GM12875 (cell line): ENCODE measurements at regions not wholly inside any gene's neighbourhood (a gene's known extent, or its start where the extent isn't known, plus 50 kb on each side); places are given as distances from the start of the nearest gene placed in this dataset.

Experiments
- H3K4me3 ChIP-seq: one replicate; pipeline ENCODE4 v1.5.1; 2011; ENCODE audit warnings: low read depth, low read length, control low read depth
- TF ChIP-seq, protein P1 (sequence below): IDR thresholded peaks from 2 replicates; pipeline ENCODE4 v1.5.1; 2011; ENCODE audit warnings: low read depth, mild to moderate bottlenecking, control low read depth, inconsistent platforms, low read length, moderate library complexity, borderline replicate concordance; ENCODE audit not compliant: insufficient read depth

DNA sequence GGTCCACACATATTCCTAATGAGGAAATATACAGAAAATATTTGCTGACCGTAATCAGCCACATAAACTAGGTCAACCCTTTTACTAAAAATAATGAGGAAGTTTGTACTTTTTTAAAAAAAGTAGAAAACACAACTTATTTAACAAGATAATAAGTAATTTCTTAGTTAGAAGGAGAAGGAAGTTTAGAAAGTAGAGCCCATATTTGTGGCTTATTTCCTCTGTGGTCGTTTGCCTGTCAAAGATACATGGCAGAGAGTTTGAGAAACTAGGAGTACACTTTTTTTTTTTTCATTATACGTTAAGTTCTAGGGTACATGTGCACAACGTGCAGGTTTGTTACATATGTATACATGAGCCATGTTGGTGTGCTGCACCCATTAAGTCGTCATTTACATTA, 1205.2 kb upstream of the MIR17HG start:
- TF ChIP-seq, protein P1, sequence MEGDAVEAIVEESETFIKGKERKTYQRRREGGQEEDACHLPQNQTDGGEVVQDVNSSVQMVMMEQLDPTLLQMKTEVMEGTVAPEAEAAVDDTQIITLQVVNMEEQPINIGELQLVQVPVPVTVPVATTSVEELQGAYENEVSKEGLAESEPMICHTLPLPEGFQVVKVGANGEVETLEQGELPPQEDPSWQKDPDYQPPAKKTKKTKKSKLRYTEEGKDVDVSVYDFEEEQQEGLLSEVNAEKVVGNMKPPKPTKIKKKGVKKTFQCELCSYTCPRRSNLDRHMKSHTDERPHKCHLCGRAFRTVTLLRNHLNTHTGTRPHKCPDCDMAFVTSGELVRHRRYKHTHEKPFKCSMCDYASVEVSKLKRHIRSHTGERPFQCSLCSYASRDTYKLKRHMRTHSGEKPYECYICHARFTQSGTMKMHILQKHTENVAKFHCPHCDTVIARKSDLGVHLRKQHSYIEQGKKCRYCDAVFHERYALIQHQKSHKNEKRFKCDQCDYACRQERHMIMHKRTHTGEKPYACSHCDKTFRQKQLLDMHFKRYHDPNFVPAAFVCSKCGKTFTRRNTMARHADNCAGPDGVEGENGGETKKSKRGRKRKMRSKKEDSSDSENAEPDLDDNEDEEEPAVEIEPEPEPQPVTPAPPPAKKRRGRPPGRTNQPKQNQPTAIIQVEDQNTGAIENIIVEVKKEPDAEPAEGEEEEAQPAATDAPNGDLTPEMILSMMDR: no peak
- no peak overlapping the region for H3K4me3 ChIP-seq

DNA sequence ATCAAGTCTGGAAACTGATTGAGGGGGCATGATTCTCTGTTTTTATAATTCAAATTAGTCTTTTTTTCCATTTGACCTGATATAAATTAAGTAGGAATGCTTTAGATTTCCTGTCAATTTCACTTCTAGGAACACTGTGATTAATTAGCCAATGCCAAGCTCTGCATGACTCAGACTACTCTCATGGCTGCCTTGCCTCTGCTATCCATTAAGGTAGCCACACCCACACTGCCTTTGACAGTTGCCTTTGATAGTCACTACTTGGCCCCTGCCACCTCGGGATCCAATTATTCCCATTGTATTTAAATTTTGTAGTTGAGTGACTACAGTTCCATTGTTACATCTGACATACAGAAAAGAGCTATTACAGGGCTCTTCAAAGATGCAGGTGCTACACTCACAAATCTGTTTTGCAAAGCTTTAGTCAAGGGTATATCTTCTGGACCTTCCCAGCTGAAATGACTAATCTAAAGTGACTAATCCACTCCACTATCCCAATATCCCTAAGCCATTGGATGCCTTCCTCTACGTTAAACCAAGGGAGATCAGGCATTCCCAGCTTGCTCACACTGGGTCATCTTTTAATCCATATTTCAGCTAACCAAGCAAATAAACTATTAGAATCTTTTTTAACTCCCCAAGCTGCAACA, 1193.1 kb upstream of the MIR17HG start:
- TF ChIP-seq, protein P1: no peak
- no peak overlapping the region for H3K4me3 ChIP-seq

DNA sequence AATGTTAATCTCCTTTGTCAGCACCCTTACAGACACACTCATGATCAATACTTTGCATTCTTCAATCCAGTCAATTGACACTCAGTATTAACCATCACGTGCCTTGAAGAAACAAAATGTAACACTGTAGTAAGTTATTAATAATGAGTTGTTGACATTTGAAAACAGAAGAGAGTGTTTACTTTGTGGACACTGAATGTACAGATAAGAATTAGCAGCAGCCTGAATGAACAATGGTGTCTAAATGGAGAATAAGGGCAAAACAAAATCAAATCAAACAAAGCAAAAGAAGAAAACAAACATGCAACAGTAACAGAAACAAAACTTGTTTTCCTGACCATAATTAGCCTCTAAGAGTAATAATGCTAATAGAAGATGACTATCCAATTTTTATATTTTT, 1191.1 kb upstream of the MIR17HG start:
- TF ChIP-seq, protein P1: no peak
- H3K4me3 ChIP-seq: no peak overlapping the region

DNA sequence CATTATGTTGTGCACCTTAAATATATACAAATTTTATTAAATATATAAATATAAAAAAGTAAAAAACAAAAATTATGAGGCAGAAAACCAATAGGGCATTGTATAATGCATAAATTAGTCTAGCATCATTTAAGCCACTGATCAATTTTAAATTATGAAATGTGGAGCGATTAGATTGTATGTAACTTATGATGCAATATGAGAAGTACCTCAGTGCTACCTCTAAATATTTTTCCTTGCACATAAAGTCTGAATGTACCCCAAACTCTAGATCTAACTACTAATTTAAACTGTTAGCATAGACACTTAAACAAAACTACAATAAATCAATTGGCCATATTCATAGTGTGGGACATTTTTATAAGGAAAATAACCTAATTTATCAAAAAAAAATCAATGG, 1178.5 kb upstream of the MIR17HG start:
- H3K4me3 ChIP-seq: no peak overlapping the region
- TF ChIP-seq, protein P1: no peak

DNA sequence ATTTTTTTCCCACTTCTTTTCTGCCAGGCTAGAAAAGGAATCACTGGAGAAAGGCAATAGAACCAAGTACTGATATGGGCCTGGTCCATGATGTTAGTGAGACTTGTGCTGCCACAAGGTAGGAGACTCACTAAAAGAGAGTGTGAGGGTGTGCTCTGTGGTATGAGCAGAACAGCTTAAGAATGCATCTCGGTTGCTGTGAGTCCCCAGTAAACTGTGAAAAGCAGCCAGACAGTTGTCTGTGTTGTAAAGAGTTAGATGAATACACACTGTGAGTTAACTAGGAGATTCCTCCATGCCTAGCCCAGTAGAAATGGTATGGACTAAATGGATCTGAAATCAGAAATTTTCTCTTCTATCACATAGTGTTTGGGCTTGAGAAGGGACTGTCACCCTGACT, 1177.3 kb upstream of the MIR17HG start:
- H3K4me3 ChIP-seq: no peak overlapping the region
- TF ChIP-seq, protein P1: no peak

DNA sequence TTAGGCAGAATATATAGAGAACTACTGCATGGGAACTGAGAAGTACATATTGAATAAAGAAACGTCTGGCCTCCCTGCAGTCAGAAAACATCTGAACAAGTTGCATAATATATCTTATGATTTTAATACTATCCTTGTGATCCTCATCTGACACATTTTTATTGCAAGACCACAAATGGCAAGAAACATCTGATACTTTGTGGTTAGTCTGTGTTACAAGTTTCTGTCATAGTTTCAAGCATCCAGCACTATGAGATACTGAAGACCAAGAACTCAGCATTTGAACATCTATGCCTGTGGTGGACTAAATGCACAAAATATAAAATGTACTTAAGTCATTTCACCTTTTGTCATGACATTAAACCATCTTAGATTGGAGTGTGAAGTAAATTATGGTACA, 1175.8 kb upstream of the MIR17HG start:
- TF ChIP-seq, protein P1: no peak
- no peak overlapping the region for H3K4me3 ChIP-seq

DNA sequence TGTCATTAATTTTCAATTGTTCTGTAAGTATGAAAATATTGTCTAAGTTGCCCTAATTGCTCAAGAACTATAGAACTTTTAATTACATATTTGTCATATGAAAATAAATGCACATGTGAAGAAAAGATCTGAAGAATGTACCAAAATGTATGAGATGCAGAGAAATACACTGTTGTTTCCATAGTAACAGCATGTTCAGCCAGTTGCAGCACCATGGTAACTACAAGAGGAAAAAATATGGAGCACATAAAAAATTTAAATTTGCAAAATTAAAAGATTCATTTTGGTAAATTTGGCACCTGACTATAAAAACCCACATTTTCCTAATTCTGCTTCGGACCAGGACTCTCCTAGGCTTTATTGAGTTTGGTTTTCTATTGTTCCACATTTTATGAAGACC, 1170.0 kb upstream of the MIR17HG start:
- TF ChIP-seq, protein P1: no peak

More for the DNA sequence above, 1170.0 kb upstream of the MIR17HG start:
- no peak overlapping the region for H3K4me3 ChIP-seq
